Fibroblast of lung (primary cell): ENCODE measurements at regions not wholly inside any gene's neighbourhood (a gene's known extent, or its start where the extent isn't known, plus 50 kb on each side); places are given as distances from the start of the nearest gene placed in this dataset.

Experiments used
- CTCF ChIP-seq, 2 donors: IDR thresholded peaks in 1 of 2; conservative IDR thresholded peaks in 1 of 2; 1 replicate in 1 of 2; 2 replicates in 1 of 2; pipeline ENCODE4 v1.5.1; 2011 to 2012; ENCODE audit warnings: low read length in 2 of 2, control low read depth in 1 of 2, inconsistent platforms in 1 of 2, low read depth in 1 of 2, mild to moderate bottlenecking in 1 of 2
- EZH2 ChIP-seq: IDR thresholded peaks from 2 replicates; pipeline ENCODE4 v1.5.1; 2012; ENCODE audit warnings: low read length, control low read depth, mild to moderate bottlenecking; ENCODE audit errors: missing control alignments

GRCh38 chr14:89695846-89696245 lies 258.7 kb downstream of the EFCAB11 start:
- TF ChIP-seq CTCF (conservative IDR thresholded peaks at IDR 0.05 in 1 of 2, IDR thresholded peaks at IDR 0.05 in 1 of 2; ENCODE audit: low read depth in 1 of 2, low read length in 2 of 2) (no peak), EZH2 (no peak)
